ENCODE measurements at regions not wholly inside any gene's neighbourhood (a gene's known extent, or its start where the extent isn't known, plus 50 kb on each side); places are given as distances from the start of the nearest gene placed in this dataset.

DNA sequence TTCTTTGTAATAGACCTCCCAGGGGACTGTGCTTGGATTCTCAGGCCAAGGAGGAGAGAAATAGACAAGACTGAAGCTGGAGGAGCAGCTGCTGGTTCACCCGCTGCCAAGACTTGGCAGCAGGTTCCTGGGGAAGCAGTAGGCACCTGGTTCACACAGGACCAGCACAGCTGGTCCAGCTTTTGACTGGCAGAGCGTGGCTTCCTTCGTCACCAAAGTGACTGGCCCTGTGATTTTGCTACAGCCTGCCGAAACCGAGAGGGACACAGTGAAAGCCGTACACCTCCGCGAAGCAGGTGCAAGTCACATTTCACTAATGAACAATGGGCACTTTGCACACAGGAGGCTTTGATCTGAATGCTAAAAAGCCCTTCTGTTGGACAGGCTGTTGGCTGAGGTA, 199.0 kb downstream of the RNF144B start:
- DNase-seq (ENCODE audit: low read depth): no peak
- TF ChIP-seq, protein P1, sequence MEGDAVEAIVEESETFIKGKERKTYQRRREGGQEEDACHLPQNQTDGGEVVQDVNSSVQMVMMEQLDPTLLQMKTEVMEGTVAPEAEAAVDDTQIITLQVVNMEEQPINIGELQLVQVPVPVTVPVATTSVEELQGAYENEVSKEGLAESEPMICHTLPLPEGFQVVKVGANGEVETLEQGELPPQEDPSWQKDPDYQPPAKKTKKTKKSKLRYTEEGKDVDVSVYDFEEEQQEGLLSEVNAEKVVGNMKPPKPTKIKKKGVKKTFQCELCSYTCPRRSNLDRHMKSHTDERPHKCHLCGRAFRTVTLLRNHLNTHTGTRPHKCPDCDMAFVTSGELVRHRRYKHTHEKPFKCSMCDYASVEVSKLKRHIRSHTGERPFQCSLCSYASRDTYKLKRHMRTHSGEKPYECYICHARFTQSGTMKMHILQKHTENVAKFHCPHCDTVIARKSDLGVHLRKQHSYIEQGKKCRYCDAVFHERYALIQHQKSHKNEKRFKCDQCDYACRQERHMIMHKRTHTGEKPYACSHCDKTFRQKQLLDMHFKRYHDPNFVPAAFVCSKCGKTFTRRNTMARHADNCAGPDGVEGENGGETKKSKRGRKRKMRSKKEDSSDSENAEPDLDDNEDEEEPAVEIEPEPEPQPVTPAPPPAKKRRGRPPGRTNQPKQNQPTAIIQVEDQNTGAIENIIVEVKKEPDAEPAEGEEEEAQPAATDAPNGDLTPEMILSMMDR (conservative IDR thresholded peaks at IDR 0.05; ENCODE audit: low read length): no peak
- no peak overlapping the region for H3K4me3 ChIP-seq (ENCODE audit: low read length)

DNA sequence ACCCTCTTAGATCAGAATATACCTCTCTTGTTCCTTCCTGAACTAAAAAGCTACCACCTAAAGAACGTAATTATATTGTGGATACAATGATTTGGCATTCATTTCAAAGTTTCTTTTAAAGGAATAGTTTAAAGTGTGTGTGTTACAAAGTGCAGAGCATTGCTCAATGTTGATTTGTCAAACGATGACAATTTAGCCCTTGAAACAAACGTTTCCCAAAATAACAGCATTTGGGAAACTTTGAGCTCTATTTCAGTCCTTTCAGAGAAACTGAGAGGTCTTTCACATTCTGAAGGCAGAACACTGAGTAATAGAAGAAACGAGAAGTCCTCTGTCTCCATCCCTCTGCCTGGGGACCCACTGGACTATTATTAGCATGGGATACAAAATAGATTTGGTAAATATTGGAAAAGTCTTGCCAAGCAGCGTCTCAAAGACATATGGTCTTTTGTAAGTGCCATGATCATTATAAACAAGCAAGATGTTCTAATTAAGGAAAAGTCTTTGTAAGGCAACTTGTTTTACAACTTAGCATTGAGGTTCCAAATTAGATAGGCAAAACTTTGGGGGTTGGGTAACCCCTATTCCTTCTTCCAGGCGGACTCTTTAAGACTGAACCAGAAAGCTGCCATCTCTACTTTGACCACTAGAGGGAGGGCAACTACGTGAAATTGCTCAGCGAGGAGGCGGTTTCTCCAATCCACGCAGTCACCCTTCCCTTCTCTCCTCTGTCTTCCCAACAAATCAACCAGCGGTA, 208.8 kb downstream of the RNF144B start:
- TF ChIP-seq, protein P1 (conservative IDR thresholded peaks at IDR 0.05; ENCODE audit: low read length): peak; percentile 98
- H3K4me3 ChIP-seq (ENCODE audit: low read length): no peak overlapping the region
- DNase-seq (ENCODE audit: low read depth): peak; percentile 71

DNA sequence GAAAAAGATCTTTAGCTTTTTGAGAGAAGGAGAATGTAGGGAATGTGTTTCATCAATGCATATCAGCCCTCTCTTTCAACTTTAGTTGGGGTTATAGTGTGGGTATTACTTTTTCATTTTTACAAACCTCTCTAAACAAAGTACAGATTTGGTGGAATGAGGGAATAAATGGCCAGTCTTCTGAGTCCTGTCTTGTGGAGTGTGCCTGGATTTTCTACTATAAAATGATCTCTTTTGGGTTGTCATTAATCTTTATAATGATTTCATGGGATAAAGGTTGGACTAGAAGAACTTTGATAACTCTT, 209.3 kb downstream of the RNF144B start:
- no peak for DNase-seq (ENCODE audit: low read depth)
- no peak overlapping the region for H3K4me3 ChIP-seq (ENCODE audit: low read length)
- TF ChIP-seq, protein P1 (conservative IDR thresholded peaks at IDR 0.05; ENCODE audit: low read length): no peak

DNA sequence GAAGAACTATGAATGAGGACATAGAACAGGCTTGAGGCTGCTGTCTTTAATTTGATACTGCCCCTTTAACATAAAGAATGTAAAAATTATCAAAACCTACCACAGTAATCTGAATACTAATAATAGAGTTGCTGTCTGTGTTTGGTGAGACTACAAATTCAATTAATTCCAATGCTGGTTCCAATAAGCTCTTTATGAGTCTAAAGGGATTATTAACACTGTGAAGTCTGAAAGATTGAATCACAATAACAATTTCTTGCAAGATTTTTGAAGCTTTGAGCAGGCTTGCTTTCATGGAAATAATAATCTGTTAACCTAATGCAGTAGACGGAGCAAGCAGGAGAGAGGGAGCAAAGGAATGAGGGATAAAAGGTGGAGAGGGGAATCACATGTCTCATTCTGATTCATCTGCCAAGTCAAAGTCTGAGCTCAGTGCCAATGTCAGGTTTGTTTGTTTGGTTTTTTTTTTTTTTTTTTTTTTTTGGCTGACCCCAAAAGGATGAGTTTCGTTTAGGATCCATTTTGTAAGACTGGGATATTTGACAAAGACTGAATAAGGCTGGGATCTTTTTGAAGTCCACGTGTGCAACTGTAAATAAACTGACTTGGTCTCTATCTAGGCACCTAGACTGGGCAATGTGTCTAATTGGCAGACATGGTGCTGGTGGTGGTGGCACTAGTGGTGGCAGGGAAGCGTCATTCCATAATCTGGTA, 211.6 kb downstream of the RNF144B start:
- no peak overlapping the region for H3K4me3 ChIP-seq (ENCODE audit: low read length)
- DNase-seq (ENCODE audit: low read depth): no peak
- TF ChIP-seq, protein P1 (conservative IDR thresholded peaks at IDR 0.05; ENCODE audit: low read length): no peak

DNA sequence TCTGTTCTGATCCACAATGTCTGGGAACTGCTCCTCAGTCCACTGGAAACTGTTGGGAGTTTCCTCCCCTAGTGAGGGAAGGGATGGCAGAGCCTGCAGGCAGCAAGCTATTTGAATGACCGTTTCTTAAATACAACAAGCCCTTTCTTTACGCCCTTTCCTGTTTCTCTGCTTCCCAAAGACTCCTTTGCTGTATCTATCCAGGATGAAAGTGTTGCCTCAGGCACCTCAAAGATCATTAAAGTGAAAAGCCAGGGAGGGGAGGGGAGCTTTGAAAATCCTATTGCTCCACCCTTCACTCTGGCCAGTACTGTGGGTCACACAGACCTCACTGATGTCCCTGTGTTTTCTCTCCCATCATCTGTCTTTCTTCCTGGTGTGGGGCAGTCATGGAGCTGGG, 213.1 kb downstream of the RNF144B start:
- no peak for DNase-seq (ENCODE audit: low read depth)

DNA sequence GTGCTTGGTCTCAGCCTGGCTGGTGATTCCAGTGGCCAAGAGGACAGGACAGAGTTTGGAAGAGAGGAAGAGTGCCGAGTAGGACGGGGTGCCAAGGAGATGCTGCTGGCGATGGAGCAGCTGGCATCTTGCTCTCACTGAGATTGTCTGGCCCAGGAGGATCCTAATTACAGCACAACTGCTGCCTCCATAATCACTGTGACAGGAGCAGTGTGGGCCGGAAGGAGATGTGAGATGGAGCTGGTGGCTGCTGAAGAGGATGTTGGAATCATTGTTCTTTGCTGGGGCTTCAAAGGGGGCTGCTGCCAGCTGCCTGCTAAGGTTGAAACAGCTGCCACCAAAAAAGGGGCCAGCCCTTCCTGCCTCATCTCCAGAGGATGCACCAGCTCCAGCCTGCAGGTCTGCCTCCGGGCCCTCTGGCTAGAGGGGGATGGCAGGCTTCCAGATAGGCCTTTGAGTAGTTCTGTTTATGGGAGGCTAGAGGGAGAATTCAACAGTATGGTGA, 214.4 kb downstream of the RNF144B start:
- TF ChIP-seq, protein P1 (conservative IDR thresholded peaks at IDR 0.05; ENCODE audit: low read length): no peak
- DNase-seq (ENCODE audit: low read depth): no peak
- H3K4me3 ChIP-seq (ENCODE audit: low read length): no peak overlapping the region

More for the DNA sequence above, 213.1 kb downstream of the RNF144B start:
- no peak overlapping the region for H3K4me3 ChIP-seq (ENCODE audit: low read length)
- TF ChIP-seq, protein P1 (conservative IDR thresholded peaks at IDR 0.05; ENCODE audit: low read length): no peak

DNA sequence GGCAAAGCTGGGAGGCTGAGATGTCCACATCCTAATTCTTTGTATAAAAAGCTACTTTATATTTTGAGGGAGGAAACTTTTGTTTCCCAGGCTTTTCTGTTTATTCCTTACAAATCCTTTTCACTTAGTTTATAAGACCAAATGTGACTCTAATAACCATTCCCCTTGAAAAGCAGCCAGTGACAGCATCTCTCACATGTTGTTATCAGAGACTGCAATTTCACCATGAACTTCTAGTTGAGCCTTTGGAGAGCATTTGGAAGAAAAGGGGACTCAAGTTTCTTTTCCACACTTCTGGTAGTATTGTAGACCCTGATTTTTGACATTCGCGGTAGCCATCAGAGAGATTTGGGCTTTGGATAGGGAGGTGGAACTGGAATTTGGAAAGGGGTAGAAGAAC, 215.8 kb downstream of the RNF144B start:
- H3K4me3 ChIP-seq (ENCODE audit: low read length): no peak overlapping the region
- TF ChIP-seq, protein P1 (conservative IDR thresholded peaks at IDR 0.05; ENCODE audit: low read length): no peak
- DNase-seq (ENCODE audit: low read depth): no peak
